GM18499 (cell line): ENCODE measurements at regions not wholly inside any gene's neighbourhood (a gene's known extent, or its start where the extent isn't known, plus 50 kb on each side); places are given as distances from the start of the nearest gene placed in this dataset.
"Not testable (repeated sequence)": the region's sequence is repeated elsewhere in the genome, so short reads cannot be mapped to it uniquely, and the experiment has no call there.

Experiments used
- ATAC-seq: cut with Tn5 transposase; IDR thresholded peaks from one replicate; pipeline ENCODE4 v1.9.1; 2021; ENCODE audit warnings: moderate number of reproducible peaks; ENCODE audit not compliant: insufficient read depth, unreplicated experiment

- ATAC-seq, result no peak
These were observed 660.1 kb upstream of the SGO1 start for GRCh38 chr3:20846066-20846465.

- ATAC-seq, result no peak
These were observed 658.8 kb upstream of the SGO1 start for GRCh38 chr3:20844851-20845250.

GRCh38 chr3:20842594-20843436 lies 656.8 kb upstream of the SGO1 start:
- no peak for ATAC-seq

- no peak for ATAC-seq
These were observed 656.0 kb upstream of the SGO1 start for GRCh38 chr3:20842002-20842401.

GRCh38 chr3:20837676-20838302 lies 651.8 kb upstream of the SGO1 start:
- ATAC-seq, result no peak

- no peak for ATAC-seq
These were observed 650.8 kb upstream of the SGO1 start for GRCh38 chr3:20836801-20837200.

- no peak for ATAC-seq
These were observed 647.0 kb upstream of the SGO1 start for GRCh38 chr3:20832963-20833362.

- ATAC-seq, result no peak
These were observed 636.2 kb upstream of the SGO1 start for GRCh38 chr3:20822251-20822650.

GRCh38 chr3:20820872-20821271 lies 634.9 kb upstream of the SGO1 start:
- ATAC-seq, result not testable (repeated sequence)

GRCh38 chr3:20811631-20812030 lies 625.6 kb upstream of the SGO1 start:
- ATAC-seq, result no peak

- no peak for ATAC-seq
These were observed 625.0 kb upstream of the SGO1 start for GRCh38 chr3:20811006-20811405.

GRCh38 chr3:20810555-20810954 lies 624.5 kb upstream of the SGO1 start:
- ATAC-seq, result no peak

GRCh38 chr3:20809356-20809755 lies 623.4 kb upstream of the SGO1 start:
- ATAC-seq, result no peak

GRCh38 chr3:20808864-20809263 lies 622.9 kb upstream of the SGO1 start:
- ATAC-seq, result no peak

GRCh38 chr3:20798666-20799065 lies 612.7 kb upstream of the SGO1 start:
- no peak for ATAC-seq

- ATAC-seq, result no peak
These were observed 601.0 kb upstream of the SGO1 start for GRCh38 chr3:20787005-20787404.

GRCh38 chr3:20776692-20777091 lies 590.7 kb upstream of the SGO1 start:
- no peak for ATAC-seq

- ATAC-seq, result no peak
These were observed 590.3 kb upstream of the SGO1 start for GRCh38 chr3:20776286-20776685.

GRCh38 chr3:20773320-20773984 lies 587.4 kb upstream of the SGO1 start:
- no peak for ATAC-seq

- ATAC-seq, result no peak
These were observed 586.9 kb upstream of the SGO1 start for GRCh38 chr3:20772869-20773268.

- ATAC-seq, result no peak
These were observed 583.4 kb upstream of the SGO1 start for GRCh38 chr3:20769430-20769829.
